Right cardiac atrium (tissue), 5 donors: ENCODE measurements at regions not wholly inside any gene's neighbourhood (a gene's known extent, or its start where the extent isn't known, plus 50 kb on each side); places are given as distances from the start of the nearest gene placed in this dataset.
"Not testable (repeated sequence)": the region's sequence is repeated elsewhere in the genome, so short reads cannot be mapped to it uniquely, and the experiment has no call there.

Experiments used
- ATAC-seq, 2 donors: fragments of 200-7000 bp; cut with Tn5 transposase; one replicate each; pipeline versions ENCODE4 v1.8.0 to v1.9.1; 2020; ENCODE audit warnings: moderate library complexity in 2 of 2, mild to moderate bottlenecking in 1 of 2
- DNase-seq, 3 donors: peaks; one replicate each; pipeline ENCODE4 v3.0.0-alpha.2; 2020
- H3K27ac ChIP-seq: one replicate; pipeline ENCODE4 v1.5.1; 2013; ENCODE audit warnings: mild to moderate bottlenecking, low read length, control low read depth, moderate library complexity
- H3K27me3 ChIP-seq: one replicate; pipeline ENCODE4 v1.6.1; 2013; ENCODE audit not compliant: control insufficient read depth, insufficient read depth
- H3K4me1 ChIP-seq: one replicate; pipeline ENCODE4 v1.6.1; 2013; ENCODE audit warnings: low read length; ENCODE audit not compliant: control insufficient read depth, insufficient read depth
- H3K4me3 ChIP-seq: one replicate; pipeline ENCODE4 v1.5.1; 2013; ENCODE audit warnings: low read length, control low read depth
- H3K9me3 ChIP-seq: one replicate; pipeline ENCODE4 v1.6.1; 2013; ENCODE audit warnings: low read length; ENCODE audit not compliant: control insufficient read depth
- WGBS: extraction: QIAGEN DNeasy Blood & Tissue Kit; methylation state at CpG from one replicate; pipeline ENCODE4 v1.1.7; 2013; 5-methylcytosine and 5-hydroxymethylcytosine counted together
- intact Hi-C, 4 donors: fragments of 100-400 bp; cut with DNase I; formaldehyde crosslinking; loops; one replicate each; pipeline versions ENCODE4 v1.11.0 to v1.14.0; 2022 to 2023
- donor health status: healthy with polysubstance abuse.
- donor health status: DM: no; HTN: yes; CAD: no.
- donor health status: DM: no; HTN: no; CAD: no.
- donor health status: DM: no; HTN: yes; CAD: no; lungs with severe emphysema.
- donor health status: DM: yes; HTN: yes; CAD: no.

DNA sequence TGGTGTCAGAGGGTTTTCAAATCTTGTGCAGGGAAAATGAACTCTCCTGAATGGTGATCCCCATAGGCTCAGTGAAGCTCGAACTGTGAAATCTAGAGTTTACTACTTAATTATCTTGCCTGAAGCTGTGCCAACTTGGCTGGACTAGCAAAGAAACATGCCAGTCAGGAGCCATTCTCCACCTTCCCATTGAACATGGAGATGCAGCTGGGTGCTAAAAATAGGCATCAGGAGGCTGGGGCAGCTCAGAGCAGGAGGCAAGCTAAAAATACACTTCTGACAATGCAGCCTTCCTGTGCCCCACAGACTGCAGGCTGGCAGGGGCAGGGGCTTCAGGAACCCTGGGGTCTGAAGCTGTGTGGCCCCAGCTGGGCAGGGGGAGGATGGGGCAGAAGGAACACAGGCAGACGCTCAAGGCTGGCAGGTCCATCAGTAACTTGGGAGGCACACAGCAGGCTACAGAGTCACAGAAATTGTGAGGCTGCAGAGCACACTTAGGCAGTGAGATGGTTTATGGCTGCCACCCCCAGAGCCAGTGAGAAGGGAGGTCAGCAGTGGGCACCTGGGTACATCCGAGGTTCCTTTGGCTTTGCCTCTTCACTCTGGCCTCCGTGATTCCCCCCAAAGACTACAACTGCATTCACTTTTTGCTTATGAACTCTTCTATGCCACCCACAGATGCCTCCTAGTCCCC lies 155.4 kb upstream of the KCND3 start:
- H3K4me1 ChIP-seq = no peaks in the 10 kb centered on the region
- H3K4me3 ChIP-seq = no peak overlapping the region
- 44% methylated on average over 4 of the region's 4 CpGs for WGBS
- no peaks in the 10 kb centered on the region for H3K27me3 ChIP-seq
- intact Hi-C loops = no loop called here
- DNase-seq (peak; percentile 22 to 55 (median 50)), ATAC-seq (peak; percentile 85 to 86)
- peak overlapping the region; percentile 90 for H3K27ac ChIP-seq
- H3K9me3 ChIP-seq = peaks cover 2% of the 10 kb centered on the region

DNA sequence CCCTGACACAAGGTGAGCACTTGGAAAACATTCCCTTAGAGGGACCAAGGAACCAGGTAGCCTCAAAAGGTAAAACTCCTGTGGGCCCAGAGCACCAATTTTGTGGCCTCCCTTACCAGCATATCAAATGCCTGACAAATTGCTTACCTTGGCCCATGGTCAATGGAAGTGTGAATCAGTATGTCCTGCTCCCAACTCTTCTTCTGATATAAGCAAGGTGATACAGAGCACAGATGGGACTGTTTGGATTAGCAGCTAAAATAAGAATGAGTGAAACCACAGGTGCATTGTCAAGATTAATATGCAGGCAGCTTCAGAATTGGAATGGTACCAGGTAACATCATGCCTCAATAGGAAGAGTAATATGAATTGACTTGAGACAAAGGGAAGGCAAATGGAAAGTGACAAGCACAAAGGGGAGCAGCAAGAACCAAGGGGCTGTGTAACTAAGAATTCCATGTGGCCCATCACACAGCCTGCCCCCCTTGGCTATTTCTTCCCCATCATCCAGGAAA lies 156.8 kb upstream of the KCND3 start:
- H3K4me1 ChIP-seq = no peaks in the 10 kb centered on the region
- ATAC-seq (no peak), DNase-seq (no peak)
- no peak overlapping the region for H3K27ac ChIP-seq
- no peak overlapping the region for H3K4me3 ChIP-seq
- intact Hi-C loops = no loop called here
- no peaks in the 10 kb centered on the region for H3K27me3 ChIP-seq
- peaks cover 2% of the 10 kb centered on the region for H3K9me3 ChIP-seq

GRCh38 chr1:112160214-112160613 lies 170.7 kb upstream of the KCND3 start:
- DNase-seq, ATAC-seq, H3K27ac ChIP-seq, H3K4me1 ChIP-seq, H3K27me3 ChIP-seq, intact Hi-C loops, H3K9me3 ChIP-seq, H3K4me3 ChIP-seq: not testable (repeated sequence)
- WGBS = 64% methylated on average over 14 of the region's 14 CpGs

DNA sequence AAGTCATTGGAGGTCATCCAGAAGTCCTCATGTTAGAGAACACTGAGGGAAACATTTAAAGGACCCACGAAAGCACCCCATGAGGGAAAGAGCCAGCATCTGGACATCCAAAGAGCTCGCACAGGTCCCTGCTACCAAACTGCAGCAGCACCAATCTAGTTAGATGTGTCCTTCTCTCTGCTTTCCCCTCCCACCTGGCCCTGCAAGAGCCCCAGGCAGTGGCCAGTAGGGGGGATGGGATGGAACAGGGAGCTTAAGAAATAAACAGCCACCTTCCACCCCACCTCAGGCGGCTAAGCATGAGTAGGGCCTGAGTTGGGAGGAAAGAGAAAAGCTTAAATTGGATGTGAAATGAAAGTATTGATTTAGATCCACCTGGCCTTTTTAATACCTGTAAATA lies 175.9 kb upstream of the KCND3 start:
- no peak overlapping the region for H3K27ac ChIP-seq
- no peak overlapping the region for H3K4me3 ChIP-seq
- no peaks in the 10 kb centered on the region for H3K27me3 ChIP-seq
- no peaks in the 10 kb centered on the region for H3K4me1 ChIP-seq
- ATAC-seq (no peak), DNase-seq (no peak)
- WGBS = 58% methylated on average over 3 of the region's 3 CpGs
- no peaks in the 10 kb centered on the region for H3K9me3 ChIP-seq
- intact Hi-C loops = no loop called here

- H3K4me3 ChIP-seq = no peak overlapping the region
- H3K27ac ChIP-seq = no peak overlapping the region
- no peaks in the 10 kb centered on the region for H3K9me3 ChIP-seq
- ATAC-seq = no peak
- H3K27me3 ChIP-seq = no peaks in the 10 kb centered on the region
- H3K4me1 ChIP-seq = no peaks in the 10 kb centered on the region
- intact Hi-C loops = no loop called here
- DNase-seq = no peak
Measured at GRCh38 chr1:112169517-112169916, 180.0 kb upstream of the KCND3 start.

- no peak overlapping the region for H3K27ac ChIP-seq
- no peaks in the 10 kb centered on the region for H3K27me3 ChIP-seq
- DNase-seq (peak in 2 of 3 donors; percentile 53 to 62), ATAC-seq (peak; percentile 63 to 71)
- no peak overlapping the region for H3K4me3 ChIP-seq
- no peaks in the 10 kb centered on the region for H3K4me1 ChIP-seq
- intact Hi-C loops = no loop called here
- WGBS = 14% methylated on average over 2 of the region's 2 CpGs
- H3K9me3 ChIP-seq = no peaks in the 10 kb centered on the region
Measured at GRCh38 chr1:112172294-112172882, 182.9 kb upstream of the KCND3 start.

GRCh38 chr1:112177314-112177713 lies 187.8 kb upstream of the KCND3 start:
- intact Hi-C loops = no loop called here

GRCh38 chr1:112188611-112189010 lies 199.1 kb upstream of the KCND3 start:
- no peaks in the 10 kb centered on the region for H3K27me3 ChIP-seq
- H3K27ac ChIP-seq = no peak overlapping the region
- intact Hi-C loops = no loop called here
- H3K4me3 ChIP-seq = no peak overlapping the region
- ATAC-seq (no peak), DNase-seq (no peak)
- no peaks in the 10 kb centered on the region for H3K4me1 ChIP-seq
- H3K9me3 ChIP-seq = no peaks in the 10 kb centered on the region

More at GRCh38 chr1:112177314-112177713, 187.8 kb upstream of the KCND3 start:
- peaks cover 2% of the 10 kb centered on the region for H3K4me1 ChIP-seq
- no peaks in the 10 kb centered on the region for H3K27me3 ChIP-seq
- no peak overlapping the region for H3K27ac ChIP-seq
- no peak overlapping the region for H3K4me3 ChIP-seq
- peak in 2 of 3 donors; percentile 33 to 46 for DNase-seq
- no peaks in the 10 kb centered on the region for H3K9me3 ChIP-seq
- WGBS = 51% methylated on average over 6 of the region's 6 CpGs
- ATAC-seq = peak; percentile 70 to 71

- H3K4me1 ChIP-seq = no peaks in the 10 kb centered on the region
- H3K4me3 ChIP-seq = no peak overlapping the region
- peak; percentile 59 to 81 for ATAC-seq
- intact Hi-C loops = no loop called here
- no peak for DNase-seq
- WGBS = 29% methylated on average over 4 of the region's 4 CpGs
- H3K9me3 ChIP-seq = no peaks in the 10 kb centered on the region
- no peak overlapping the region for H3K27ac ChIP-seq
- H3K27me3 ChIP-seq = no peaks in the 10 kb centered on the region
Measured at GRCh38 chr1:112196008-112196588, 199.9 kb upstream of the CTTNBP2NL start.

DNA sequence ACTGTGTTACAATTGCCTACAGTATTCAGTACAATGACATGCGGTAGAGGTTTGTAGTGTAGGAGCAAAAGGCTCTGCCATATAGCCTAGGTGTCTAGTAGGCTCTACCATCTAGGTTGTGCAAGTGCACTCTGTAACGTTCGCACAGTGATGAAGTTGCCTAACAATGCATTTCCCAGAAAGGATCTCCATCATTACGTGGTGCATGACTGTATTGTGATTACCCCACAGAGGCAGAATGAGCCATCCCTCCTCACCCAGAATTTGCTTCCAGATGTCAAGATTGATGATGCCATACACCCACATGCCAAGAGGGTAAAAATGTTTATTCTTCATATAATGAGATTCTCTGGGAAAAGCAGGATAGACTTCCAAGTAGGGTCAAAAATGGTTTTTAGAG lies 199.3 kb upstream of the CTTNBP2NL start:
- no peaks in the 10 kb centered on the region for H3K4me1 ChIP-seq
- WGBS = 87% methylated on average over 4 of the region's 4 CpGs
- ATAC-seq = no peak
- no peak for DNase-seq
- intact Hi-C loops = no loop called here
- no peak overlapping the region for H3K4me3 ChIP-seq
- H3K27me3 ChIP-seq = no peaks in the 10 kb centered on the region
- no peak overlapping the region for H3K27ac ChIP-seq
- no peaks in the 10 kb centered on the region for H3K9me3 ChIP-seq

DNA sequence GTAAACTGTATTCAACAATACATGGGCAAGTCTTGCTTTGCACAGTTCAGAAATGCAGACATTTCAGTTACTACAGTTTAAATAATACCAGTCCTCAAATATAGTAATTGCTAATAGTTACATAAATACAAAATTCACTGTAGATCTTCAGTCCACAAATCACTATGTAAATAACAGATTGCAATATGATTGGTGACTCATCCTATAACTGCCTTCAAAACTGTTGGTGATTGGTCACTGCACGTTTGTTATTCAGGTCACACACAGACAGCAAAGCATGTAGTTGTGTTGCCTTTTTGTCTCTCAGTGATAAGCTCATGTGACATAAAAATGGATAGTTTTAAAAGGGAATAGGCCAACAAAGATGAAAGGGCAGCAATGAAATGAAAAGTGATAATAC lies 186.5 kb upstream of the CTTNBP2NL start:
- no peak for DNase-seq
- 43% methylated on average over 1 of the region's 1 CpG for WGBS

More for the DNA sequence above, 186.5 kb upstream of the CTTNBP2NL start:
- no peak for ATAC-seq
- Histone ChIP-seq H3K4me3 (no peak overlapping the region), H3K27ac (no peak overlapping the region), H3K27me3 (no peaks in the 10 kb centered on the region), H3K9me3 (no peaks in the 10 kb centered on the region), H3K4me1 (no peaks in the 10 kb centered on the region)
- intact Hi-C loops = no loop called here
